ENCODE measurements at regions not wholly inside any gene's neighbourhood (a gene's known extent, or its start where the extent isn't known, plus 50 kb on each side); places are given as distances from the start of the nearest gene placed in this dataset.

DNA sequence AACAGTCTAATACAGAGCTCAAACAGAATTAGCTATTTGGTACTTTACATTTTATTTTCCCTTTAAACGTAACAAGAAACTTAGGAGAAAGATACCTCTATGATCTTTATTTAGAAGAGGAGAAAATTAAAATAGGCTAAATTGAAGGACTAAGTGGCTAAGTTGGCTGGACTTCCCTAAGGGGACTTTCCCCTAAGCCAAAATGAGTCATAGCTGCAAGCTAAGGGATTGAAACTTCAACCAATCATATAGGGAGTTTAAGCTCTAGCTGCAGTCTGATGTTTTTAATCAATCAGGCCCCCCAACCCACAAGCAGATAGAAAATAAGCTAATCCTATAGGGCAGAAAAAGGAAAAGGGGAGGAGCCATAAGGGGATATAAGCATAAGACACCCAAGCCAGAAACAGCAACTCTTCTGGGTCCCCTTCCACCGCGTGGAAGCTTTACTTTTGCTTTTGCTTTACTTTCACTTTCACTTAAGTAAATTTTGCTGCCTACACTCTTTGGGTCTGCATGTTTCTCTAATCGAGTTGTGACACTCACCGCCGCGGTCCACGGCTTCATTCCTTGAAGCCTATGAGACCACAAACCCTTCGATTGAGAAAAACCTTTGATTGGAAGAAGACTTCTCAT lies 1108.5 kb upstream of the EPHA6 start:
- TF ChIP-seq, protein P1, sequence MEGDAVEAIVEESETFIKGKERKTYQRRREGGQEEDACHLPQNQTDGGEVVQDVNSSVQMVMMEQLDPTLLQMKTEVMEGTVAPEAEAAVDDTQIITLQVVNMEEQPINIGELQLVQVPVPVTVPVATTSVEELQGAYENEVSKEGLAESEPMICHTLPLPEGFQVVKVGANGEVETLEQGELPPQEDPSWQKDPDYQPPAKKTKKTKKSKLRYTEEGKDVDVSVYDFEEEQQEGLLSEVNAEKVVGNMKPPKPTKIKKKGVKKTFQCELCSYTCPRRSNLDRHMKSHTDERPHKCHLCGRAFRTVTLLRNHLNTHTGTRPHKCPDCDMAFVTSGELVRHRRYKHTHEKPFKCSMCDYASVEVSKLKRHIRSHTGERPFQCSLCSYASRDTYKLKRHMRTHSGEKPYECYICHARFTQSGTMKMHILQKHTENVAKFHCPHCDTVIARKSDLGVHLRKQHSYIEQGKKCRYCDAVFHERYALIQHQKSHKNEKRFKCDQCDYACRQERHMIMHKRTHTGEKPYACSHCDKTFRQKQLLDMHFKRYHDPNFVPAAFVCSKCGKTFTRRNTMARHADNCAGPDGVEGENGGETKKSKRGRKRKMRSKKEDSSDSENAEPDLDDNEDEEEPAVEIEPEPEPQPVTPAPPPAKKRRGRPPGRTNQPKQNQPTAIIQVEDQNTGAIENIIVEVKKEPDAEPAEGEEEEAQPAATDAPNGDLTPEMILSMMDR (IDR thresholded peaks at IDR 0.05; ENCODE audit: unreplicated experiment), result no peak
- Mint-ChIP-seq H3K4me1 (ENCODE audit: low read depth, unreplicated experiment) (no peaks in the 10 kb centered on the region), H3K4me3 (ENCODE audit: low read depth, unreplicated experiment) (no peak overlapping the region), H3K36me3 (ENCODE audit: insufficient read depth, unreplicated experiment) (no peaks in the 10 kb centered on the region), H3K9me3 (ENCODE audit: low read depth, unreplicated experiment) (peaks cover 9% of the 10 kb centered on the region), H3K27ac (ENCODE audit: unreplicated experiment) (no peak overlapping the region), H3K27me3 (ENCODE audit: unreplicated experiment) (no peaks in the 10 kb centered on the region)
- CTCF ChIA-PET, result no interaction called here
- BruUV-seq (replicated peaks), result no TSS peak
- no peak for DNase-seq
- intact Hi-C loops (cut with micrococcal nuclease; ENCODE audit: unreplicated experiment), result no loop called here

DNA sequence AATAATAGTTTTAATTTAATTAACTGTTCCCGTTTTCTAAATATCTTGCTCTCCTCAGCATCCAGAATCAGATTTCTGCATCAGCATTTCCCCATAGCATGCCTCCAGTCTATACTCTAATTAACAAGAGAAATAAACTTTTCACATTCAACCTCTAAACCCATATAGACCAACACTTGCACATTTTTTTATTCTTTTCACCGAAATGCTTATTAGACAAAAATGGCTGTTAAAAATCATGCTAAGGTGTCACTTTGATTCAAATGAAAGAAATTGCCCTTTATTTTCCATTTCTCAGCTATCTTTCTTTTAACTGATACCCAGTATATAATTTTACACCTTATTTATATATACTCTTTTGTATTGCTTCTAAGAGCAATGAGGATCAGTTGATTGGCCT lies 1107.1 kb upstream of the EPHA6 start:
- Mint-ChIP-seq H3K27me3 (ENCODE audit: unreplicated experiment) (no peaks in the 10 kb centered on the region), H3K27ac (ENCODE audit: unreplicated experiment) (no peak overlapping the region), H3K4me3 (ENCODE audit: low read depth, unreplicated experiment) (no peak overlapping the region), H3K4me1 (ENCODE audit: low read depth, unreplicated experiment) (no peaks in the 10 kb centered on the region), H3K9me3 (ENCODE audit: low read depth, unreplicated experiment) (peaks cover 9% of the 10 kb centered on the region), H3K36me3 (ENCODE audit: insufficient read depth, unreplicated experiment) (no peaks in the 10 kb centered on the region)
- TF ChIP-seq, protein P1 (IDR thresholded peaks at IDR 0.05; ENCODE audit: unreplicated experiment), result no peak
- DNase-seq, result no peak
- CTCF ChIA-PET, result no interaction called here
- no TSS peak for BruUV-seq (replicated peaks)
- intact Hi-C loops (cut with micrococcal nuclease; ENCODE audit: unreplicated experiment), result no loop called here

GRCh38 chr3:95710684-95711083 lies 1103.7 kb upstream of the EPHA6 start:
- intact Hi-C loops (cut with micrococcal nuclease; ENCODE audit: unreplicated experiment), result no loop called here
- H3K36me3 Mint-ChIP-seq (ENCODE audit: insufficient read depth, unreplicated experiment), result no peaks in the 10 kb centered on the region
- H3K4me1 Mint-ChIP-seq (ENCODE audit: low read depth, unreplicated experiment), result no peaks in the 10 kb centered on the region
- H3K9me3 Mint-ChIP-seq (ENCODE audit: low read depth, unreplicated experiment), result peaks cover 5% of the 10 kb centered on the region
- H3K27ac Mint-ChIP-seq (ENCODE audit: unreplicated experiment), result no peak overlapping the region
- TF ChIP-seq, protein P1 (IDR thresholded peaks at IDR 0.05; ENCODE audit: unreplicated experiment), result no peak
- CTCF ChIA-PET, result no interaction called here
- no peaks in the 10 kb centered on the region for H3K27me3 Mint-ChIP-seq (ENCODE audit: unreplicated experiment)
- no TSS peak for BruUV-seq (replicated peaks)
- DNase-seq, result no peak
- H3K4me3 Mint-ChIP-seq (ENCODE audit: low read depth, unreplicated experiment), result no peak overlapping the region

DNA sequence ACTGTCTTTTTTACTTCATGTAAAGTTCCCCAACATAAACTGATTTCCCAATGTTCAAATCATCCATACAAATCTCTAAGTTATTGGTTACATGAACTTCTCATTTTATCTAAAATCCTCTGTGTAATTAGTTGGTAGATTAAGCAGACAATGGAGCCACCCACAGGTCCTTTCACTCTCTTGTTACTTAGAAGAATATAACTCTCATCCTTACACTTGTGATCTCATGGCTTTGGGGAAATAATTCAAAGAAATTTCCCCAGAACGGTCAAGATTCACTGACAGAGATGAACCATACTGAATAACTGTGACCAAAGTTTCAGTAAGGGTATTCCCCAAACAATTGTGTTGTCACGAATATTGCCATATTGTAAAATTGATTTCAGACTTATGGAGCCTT lies 1102.6 kb upstream of the EPHA6 start:
- H3K27me3 Mint-ChIP-seq (ENCODE audit: unreplicated experiment), result no peaks in the 10 kb centered on the region
- no peak overlapping the region for H3K4me3 Mint-ChIP-seq (ENCODE audit: low read depth, unreplicated experiment)
- H3K4me1 Mint-ChIP-seq (ENCODE audit: low read depth, unreplicated experiment), result no peaks in the 10 kb centered on the region
- BruUV-seq (replicated peaks), result no TSS peak
- CTCF ChIA-PET, result interaction anchor here (0.5 kb wide), 1 partner anchor 355 kb away, joined by 3 read pairs; no protein-coding TSS in a partner anchor
- no peak overlapping the region for H3K27ac Mint-ChIP-seq (ENCODE audit: unreplicated experiment)
- DNase-seq, result no peak
- H3K9me3 Mint-ChIP-seq (ENCODE audit: low read depth, unreplicated experiment), result peaks cover 5% of the 10 kb centered on the region
- intact Hi-C loops (cut with micrococcal nuclease; ENCODE audit: unreplicated experiment), result no loop called here
- TF ChIP-seq, protein P1 (IDR thresholded peaks at IDR 0.05; ENCODE audit: unreplicated experiment), result no peak
- H3K36me3 Mint-ChIP-seq (ENCODE audit: insufficient read depth, unreplicated experiment), result no peaks in the 10 kb centered on the region
